NOMO-1 (cell line): ENCODE measurements at regions not wholly inside any gene's neighbourhood (a gene's known extent, or its start where the extent isn't known, plus 50 kb on each side); places are given as distances from the start of the nearest gene placed in this dataset.
"Not testable (repeated sequence)": the region's sequence is repeated elsewhere in the genome, so short reads cannot be mapped to it uniquely, and the experiment has no call there.

Experiments
- DNase-seq, 2 experiments: peaks; one replicate each; lab custom pipeline; 2025; ENCODE audit not compliant: unreplicated experiment in 2 of 2; lab: John Stamatoyannopoulos, UW

DNA sequence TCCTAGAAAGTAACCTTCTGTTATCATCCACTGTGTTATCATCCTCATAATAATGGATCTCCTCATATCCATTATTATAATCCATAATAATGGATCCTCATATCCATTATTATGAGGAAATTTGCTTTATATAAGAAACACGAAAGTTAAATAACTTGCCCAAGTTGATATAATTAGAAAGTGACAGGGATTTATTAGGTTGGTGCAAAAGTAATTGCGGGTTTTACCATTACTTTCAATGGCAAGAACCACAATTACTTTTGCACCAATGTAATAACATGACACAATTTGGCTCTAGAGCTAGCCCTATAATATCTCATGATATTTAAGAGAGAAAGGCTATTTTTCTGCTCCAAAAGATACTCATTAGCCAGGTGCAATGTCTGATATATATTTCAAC is 275.7 kb upstream of the STXBP5 start:
- DNase-seq = no peak

- no peak for DNase-seq
These were observed 273.0 kb upstream of the STXBP5 start for GRCh38 chr6:146931214-146931613.

- DNase-seq = no peak
These were observed 266.9 kb upstream of the STXBP5 start for GRCh38 chr6:146937316-146937715.

DNA sequence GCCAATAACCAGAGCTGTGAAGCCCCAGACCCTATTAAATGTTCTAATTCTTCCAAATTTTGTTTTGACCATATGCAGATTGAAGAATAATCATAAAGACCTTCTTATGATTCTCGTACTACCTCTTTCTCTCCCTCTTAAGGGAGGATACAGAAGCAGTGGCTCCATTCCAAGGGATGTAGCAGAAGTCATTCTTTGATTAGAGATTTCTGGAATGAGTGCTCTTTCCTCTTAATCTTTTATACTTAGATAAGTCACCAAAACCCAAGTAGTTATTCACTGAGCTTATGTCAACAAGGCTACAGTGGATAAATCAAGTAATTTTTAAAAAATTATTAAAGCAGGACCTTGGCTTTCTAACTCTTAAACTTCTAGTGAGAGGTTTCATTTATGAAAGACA is 266.0 kb upstream of the STXBP5 start:
- no peak for DNase-seq

DNA sequence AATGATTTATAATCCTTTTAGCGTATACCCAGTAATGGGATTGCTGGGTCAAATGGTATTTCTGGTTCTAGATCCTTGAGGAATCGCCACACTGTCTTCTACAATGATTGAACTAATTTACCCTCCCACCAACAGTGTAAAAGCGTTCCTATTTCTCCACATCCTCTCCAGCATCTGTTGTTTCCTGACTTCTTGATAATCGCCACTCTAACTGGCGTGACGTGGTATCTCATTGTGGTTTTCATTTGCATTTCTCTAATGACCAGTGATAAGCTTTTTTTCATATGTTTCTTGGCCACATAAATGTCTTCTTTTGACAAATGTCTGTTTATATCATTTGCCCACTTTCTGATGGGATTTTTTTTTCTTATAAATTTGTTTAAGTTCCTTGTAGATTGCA is 264.8 kb upstream of the STXBP5 start:
- not testable (repeated sequence) for DNase-seq

DNA sequence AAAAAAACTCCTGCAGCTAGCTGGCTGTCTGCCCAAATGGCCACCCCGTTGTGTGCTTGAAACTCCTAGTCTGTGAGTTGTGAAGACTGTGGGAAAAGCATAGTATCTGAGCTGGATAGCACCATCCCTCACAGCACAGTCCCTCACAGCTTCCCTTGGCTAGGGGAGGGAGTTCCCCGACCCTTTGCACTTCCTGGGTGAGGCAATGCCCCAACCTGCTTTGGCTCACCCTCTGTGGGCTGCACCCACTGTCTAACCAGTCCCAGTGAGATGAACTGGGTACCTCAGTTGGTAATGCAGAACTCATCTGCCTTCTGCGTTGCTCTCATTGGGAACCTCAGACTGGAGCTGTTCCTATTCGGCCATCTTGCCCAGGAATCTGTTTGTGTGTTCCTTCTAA is 260.6 kb upstream of the STXBP5 start:
- no peak for DNase-seq

DNA sequence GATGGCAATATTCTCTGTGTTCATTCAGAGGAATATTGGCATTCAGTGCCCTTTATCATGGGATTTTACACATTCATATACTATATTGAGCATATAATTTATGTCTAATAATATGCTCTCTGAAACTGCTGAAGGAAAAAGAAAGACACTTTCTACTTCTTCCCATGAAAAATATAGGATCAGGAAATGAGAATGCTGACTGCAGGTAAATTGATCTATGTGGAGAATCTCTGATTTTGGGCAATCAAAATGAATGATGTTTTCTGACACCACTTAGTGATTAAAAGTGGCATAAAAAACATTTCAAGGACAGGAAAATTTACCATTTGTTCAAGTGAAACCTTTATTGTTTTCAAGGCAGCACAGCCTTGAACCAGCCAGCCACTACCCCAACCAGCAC is 260.1 kb upstream of the STXBP5 start:
- DNase-seq = no peak

- no peak for DNase-seq
These were observed 259.4 kb upstream of the STXBP5 start for GRCh38 chr6:146944809-146945208.

- DNase-seq = no peak
These were observed 257.7 kb upstream of the STXBP5 start for GRCh38 chr6:146946559-146946958.

DNA sequence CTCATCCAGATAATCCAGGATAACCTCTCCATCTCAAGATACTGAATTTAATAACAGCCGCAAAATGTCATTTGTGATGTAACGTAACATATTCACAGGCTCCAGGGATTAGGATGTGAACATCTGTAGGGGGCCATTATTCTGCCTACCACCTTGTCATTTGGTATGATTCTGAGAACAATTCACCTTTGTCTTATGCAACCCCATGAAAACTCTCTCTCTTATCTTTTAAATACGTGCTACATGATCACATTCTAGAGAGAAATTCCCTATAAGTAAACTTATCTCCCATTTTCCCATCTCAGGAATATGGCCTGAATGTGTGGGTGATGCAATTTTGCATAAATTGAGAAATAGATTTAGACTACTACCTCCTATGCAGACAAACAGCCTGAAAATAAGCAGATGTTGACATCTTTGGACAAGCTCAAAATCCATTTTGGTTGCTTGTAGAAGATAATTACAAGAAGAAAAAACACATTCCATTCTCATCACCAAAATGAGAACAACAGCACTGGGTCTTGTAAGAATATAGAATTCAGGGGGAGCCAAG is 255.4 kb upstream of the STXBP5 start:
- no peak for DNase-seq

DNA sequence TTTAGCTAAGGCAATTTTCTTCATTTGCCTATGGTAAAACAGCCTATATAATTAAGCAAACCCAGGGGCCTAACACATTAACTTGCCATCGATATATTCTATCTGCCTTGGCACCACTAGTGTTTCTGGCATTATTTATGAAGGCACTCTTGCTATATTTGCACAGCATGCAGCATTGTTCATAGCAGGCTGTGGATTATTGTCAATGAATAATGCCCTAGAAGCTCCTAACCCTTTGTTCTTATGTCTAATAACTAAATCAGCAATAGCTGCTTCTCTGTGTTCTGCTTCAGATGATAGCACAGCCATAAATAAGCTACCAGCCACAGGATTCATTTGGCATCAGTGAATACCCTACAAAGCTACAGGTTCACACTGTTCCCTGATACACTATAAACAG is 254.8 kb upstream of the STXBP5 start:
- no peak for DNase-seq

- peak; percentile 51 to 52 for DNase-seq
These were observed 253.8 kb upstream of the STXBP5 start for GRCh38 chr6:146950351-146950835.

DNA sequence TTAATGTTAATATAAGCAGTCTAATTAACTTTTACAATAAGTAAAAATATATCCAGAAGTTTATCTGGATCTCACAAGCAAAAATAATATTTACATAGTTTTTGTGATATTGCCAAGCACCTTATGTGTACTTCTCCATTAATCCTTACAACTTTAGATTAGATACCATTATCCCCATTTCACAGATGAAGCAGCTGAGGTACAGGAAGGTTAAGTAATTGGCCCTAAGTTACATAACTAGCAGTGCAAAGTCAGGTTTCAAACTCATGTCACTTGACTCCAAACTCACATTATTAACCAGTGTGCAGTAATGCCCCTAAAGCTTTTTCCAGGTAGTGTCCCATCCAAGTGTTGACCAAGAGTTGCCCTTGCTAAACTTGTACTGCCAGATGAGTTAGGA is 248.6 kb upstream of the STXBP5 start:
- no peak for DNase-seq

- DNase-seq = no peak
These were observed 246.8 kb upstream of the STXBP5 start for GRCh38 chr6:146957181-146958093.

GRCh38 chr6:146961831-146962230 is 242.4 kb upstream of the STXBP5 start:
- DNase-seq = no peak

DNA sequence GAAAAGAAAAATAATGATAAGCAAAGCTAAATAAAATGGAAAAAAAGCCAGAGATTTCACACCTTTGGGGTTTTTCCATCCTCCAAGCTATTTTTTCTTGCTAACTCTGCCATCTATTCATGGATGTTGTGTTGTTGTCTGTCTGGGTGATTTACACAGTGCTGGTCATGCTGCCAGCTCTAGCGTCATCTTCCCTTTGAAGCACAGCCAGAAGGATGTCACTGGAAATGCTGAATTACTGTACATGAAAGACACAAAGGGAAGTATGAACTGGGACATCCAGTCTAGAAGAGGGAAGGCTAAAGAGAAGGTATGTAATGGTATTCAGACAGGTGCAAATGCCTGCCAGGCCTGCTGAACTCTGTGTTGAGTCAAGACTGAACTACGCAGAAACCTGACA is 241.9 kb upstream of the STXBP5 start:
- no peak for DNase-seq

DNA sequence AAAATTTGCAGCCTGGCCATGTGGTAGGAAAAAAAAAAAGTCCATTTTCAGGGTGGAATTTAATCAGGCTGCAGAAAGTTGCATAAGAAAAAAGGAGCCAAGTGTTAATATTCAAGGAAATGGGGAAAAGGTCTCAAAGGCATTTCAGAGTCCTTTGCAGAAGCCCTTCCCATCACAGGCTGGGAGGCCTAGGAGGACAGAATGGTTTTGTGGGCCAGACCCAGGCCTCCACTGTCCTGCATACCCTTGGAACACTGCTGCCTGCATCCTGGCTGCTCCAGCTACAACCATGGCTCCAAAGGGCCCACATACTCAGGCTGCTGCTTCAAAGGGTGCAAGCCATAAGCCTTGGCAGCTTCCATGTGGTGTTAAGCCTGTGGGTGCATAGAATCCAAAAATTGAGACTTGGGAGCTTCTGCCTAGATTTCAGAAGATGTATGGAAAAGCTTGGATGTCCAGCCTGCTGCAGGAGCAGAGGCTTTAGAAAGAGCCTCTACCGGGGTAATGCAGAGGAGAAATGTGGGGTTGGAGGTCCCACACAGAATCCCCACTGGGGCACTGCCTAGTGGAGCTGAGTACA is 239.0 kb upstream of the STXBP5 start:
- no peak for DNase-seq

DNA sequence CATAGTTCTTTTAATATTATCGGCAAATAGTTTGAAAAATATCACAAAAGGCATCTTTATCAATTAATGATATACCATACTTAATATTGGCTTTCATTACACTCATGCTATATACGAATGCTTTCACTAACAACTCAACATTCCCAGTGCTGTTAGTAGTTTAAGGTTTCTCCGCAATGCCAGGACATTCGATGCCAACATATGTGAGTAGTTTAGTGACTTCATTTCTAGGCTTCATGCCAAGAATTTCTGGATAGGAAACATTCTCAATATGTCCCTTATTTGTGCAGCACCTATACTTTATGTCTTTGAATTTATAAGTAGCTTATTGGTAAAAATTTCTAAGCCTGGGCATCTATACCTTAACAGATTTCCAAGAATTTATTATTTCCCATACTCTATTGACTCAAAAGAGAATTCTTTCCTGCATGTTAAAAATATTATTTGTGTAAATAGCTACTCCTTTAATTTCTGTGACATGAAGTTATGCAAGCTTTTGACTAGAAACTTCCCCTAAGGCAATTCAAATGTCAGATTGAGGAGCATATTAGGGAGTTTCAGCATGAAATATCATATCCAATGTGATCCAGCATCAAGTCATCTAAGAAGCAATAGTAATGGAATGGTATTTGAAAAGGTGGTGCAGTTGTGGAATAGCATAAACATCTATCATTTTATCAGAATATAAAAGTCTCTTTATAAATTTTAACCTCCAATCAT is 236.0 kb upstream of the STXBP5 start:
- no peak for DNase-seq

GRCh38 chr6:146972546-146972945 is 231.7 kb upstream of the STXBP5 start:
- no peak for DNase-seq

GRCh38 chr6:146974351-146974750 is 229.9 kb upstream of the STXBP5 start:
- no peak for DNase-seq

DNA sequence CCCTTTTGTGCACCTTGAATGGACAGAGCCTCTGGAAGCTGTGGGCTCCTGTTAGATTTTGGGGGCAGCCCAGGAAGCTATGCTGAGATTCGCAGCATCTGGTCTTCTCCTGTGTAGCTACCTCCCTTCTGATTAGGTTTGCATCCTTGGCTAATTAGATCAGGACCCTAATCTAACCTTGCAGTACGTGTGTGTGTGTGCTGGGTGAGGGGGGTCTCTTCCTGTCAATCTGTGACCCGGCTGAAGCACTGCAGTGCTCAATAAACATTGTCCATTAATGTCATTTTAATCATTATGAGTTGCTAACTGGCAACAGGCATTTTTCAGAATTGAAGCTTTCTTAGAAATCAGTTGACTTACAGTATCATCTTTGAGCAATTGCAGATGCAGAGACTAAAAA is 229.1 kb upstream of the STXBP5 start:
- no peak for DNase-seq
